ELF-1 (cell line): ENCODE measurements at regions not wholly inside any gene's neighbourhood (a gene's known extent, or its start where the extent isn't known, plus 50 kb on each side); places are given as distances from the start of the nearest gene placed in this dataset.

Experiments
- DNase-seq: peaks from one replicate; pipeline ENCODE4 v3.0.0-alpha.2; 2016; ENCODE audit warnings: low read depth, low spot score

DNA sequence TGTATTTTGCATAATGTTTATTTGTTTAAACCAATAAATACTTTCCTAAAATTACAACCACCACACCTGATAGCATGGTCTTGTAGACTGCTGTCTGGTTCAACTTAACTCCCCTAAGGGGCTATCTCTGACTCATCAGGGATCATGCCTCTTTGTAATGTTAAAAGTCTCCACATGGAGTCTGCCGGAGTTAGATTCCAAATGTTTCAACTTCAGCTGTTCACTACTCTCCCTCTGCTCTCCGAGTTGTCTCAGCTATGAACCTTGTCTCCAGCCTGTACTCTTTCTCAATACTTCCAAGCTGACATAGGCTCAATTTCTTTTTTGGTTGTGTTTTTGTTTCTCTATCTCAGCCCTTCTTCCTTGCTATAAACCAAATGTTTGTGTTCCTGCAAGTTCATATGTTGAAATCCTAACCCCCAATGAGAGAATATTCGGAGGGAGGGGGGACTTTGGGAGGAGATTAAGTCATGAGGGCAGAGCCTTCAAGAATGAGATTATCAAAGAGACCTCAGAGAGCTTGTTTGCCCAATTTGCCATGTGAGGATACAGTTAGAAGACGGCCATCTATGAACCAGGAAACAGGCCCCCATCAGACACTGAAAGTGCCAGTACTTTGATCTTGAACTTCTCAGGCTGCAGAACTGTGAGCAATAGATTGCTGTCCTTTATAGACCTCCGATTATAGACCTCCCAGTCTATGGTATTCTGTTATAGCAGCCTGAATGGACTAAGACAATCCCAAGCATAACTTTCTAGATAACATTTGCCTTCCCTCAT, 858.2 kb downstream of the VRK1 start:
- DNase-seq = peak; percentile 52

DNA sequence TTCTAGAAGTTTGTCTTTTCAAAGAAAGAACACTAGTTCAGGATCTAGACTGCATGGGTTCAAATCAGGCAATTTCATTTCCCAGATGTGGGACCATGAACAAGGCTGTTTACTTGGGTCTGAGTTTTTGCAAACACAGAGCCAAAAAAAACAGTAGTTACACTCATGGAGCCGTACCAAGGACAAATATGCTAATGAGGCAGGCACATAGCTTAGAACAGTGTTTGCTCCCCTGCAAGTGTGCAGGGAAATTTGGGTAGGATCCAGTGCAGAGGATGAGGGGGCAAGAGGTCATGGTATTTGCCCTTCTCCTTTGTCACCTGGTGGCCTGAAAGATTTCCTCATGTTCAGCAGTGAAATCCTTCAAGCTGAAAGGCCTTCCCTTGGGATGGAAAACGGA, 860.4 kb downstream of the VRK1 start:
- no peak for DNase-seq

DNA sequence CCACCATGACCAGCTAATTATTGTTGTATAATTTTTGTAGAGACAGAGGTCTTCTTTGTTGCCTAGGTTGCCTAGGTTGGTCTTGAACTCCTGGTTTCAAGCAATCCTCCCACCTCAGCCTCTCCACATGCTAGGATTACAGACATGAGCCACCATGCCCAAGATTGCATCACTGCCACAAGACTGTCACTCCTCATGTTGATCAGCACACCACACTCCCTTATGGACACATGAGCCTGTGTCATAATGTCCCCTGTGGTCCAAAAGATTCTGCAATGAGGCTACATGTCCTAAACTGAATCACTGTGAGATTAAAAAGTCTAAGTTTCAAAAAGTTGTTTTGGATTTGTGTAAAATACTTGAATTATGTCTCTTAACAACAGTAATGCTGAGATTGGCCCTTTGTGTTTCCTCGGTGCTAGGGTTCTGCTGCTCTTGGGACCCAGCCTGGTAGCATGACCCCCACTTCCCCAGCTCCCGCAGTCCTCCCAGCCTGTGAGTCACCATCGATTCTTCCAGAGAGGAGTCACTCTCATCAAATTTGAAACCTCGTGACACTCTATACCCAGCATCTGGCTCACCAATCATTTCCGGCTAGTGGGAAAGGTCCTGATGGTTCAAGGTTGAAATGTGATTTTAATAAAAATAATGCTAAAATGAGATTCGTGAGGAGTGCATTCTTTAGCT, 890.9 kb downstream of the VRK1 start:
- no peak for DNase-seq

DNA sequence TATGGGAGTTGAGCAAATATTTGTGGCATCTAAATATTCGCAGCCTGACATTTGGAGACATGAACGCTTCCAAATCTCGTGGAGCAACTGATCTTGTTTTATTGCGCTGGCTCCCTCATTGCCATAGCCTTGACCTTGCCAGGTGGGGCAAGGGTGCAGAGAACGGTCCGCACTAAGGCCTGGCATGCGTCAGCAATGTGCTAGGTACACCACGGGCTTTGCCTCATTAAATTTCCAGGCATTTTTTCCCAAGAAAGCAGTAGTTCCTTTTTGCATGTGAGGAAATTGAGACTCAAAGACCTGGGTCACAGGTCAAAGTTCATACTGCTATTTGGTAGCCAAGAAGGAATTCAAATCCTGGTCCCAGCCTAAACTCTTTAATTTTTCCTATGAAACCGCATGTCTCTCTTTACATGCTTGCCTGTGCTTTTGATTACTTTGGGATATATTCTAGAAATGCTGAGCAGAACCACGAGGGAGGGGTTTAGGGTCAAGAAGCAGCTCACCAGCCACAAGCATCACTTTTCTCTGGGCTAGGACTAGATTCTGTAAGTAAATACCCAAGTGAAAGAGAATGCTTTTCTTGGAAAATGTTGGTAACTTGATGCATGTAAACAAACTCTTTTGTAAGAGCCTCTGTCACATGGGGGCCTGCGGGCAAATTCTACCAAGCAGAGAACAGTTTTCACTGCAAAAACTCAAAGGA, 891.6 kb downstream of the VRK1 start:
- DNase-seq = peak; percentile 22

DNA sequence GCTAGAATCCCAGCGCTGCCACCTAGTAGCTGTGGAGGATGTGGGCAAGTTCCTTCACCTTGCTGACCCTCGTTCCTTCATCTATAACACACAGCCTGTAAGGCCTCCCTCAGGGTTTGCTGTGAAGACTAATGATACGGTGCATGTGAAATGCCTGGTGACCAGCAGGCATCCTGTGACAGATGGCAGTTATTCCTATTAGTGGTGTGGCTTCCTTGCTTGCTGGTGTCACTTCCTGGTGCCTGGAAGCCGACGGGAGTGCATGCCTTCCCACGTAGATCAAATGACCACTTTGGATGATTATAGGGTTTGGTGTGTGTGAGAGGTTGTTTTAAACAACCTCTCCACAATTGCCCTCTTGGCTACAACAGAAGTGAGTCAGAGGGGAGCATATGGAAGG, 894.9 kb downstream of the VRK1 start:
- DNase-seq = peak; percentile 13

DNA sequence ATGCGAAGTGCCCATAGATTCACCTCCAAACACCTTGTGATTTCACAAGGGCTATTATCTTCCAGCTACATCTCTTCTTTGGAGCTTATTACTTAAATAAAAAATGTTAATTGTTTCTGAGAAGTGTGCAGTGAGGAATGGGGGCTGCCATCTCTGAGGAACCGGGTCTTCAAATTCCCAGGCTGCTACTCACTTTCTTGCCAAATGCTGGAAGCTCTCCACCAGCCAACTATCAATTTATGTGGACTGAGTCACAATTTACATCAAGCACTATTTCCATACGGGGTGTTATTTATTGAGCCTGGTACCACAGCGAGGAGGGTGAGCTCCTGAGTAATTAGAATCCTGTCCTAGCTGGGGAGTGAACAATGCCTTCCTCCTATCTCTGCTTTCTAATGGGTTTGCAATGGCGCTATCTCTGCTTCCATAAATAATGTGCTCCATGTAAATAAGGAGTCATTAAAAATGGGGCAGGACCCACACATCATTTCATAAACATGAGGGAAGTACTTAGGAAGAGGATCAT, 898.3 kb downstream of the VRK1 start:
- DNase-seq = no peak

DNA sequence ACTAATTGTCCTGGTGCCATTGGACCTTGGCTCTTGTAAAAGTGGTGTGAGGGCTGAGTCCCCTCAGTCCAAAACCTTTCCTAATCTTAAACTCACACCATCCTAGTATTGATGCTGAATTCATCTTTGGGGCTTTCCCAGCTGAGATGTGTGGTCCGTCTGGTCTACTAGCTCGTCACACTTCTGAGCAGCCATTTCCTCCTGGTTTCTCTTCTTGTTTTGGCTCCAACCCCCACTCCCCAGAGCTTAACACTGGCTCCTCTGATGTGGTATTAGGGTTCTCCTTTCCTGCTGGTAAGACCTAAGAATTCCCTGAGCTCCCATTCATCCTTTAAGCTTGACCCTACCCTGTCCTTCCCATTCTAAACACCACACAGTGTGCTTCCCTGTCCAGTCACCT, 900.6 kb downstream of the VRK1 start:
- DNase-seq = no peak

DNA sequence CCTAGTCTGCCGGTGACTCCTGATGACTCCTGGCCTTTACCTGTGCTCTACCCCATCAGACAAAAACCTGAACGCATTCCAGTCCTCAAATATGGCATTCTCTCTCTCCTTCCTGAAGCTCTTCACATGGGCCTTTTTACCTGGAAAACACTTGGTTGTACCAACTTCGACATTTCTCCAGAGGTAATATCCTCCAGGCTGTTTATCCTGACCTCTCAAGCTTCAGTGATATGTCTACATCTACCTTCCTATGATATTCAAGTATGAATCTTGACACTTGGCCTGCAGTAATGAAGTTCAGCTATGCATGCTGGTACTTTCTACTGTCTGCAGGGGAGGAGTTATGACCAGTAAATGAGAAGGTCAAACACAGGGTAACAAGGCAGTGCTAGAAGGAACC, 901.8 kb downstream of the VRK1 start:
- DNase-seq = no peak

DNA sequence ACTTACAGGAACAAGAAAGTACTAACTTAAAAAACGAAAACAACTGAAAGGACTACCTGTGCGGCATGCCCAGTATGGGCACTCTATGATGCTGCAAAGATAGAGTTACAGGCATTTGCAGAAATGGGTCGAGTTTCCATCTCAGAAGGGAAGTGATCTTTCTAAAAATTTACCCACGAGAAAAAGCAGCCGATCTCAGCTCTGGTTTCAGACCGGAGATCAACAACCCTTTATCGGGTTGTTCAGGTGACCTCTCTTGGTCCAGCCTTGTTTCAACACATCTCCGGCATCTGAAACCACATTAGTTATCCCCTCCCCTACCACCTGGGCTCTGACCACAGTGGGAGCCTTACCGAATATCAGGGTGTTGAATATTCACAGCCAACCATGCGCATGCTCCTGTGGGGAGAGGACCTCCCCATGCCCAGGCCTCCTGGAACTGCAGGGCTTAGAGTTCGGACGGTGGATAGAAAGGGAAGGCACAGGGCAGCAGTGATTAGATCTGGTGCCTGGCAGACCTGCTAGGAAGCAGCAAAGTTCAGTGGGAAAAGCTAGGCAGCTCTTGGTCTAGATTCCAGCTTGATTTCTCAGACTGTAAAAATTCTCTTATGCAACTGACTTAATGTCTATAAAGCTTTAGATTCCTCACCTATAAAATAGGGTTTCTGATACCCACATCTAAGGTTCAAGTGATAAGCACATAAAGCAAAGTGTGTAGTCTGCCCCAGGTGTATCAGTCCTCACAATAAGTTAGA, 906.0 kb downstream of the VRK1 start:
- no peak for DNase-seq

DNA sequence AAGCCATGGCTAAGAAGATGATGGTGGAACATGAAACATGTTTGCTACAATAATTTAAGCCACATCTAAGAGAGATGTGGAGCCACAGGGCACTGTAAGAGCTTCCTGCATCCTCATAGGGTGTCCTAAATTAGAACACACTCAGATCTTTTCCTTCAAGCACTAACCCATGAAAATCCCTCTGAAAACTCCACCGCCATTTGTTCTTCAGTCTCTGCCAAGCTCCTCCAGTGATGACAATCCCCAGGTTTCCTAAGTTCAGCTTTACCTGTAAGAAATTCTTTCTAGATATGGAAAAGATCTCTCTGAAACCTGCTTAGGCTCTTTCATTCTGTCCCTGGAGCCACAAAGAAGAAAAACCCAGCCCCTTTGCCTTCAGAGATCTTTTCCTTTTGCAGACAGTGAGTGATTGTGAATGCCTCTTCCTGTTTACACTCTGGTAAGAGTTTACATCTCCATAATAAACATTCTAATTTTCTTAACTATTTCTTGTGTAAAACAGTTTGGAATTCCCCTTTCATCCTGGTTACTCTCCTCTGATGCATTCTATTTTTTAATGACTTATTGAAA, 907.2 kb downstream of the VRK1 start:
- no peak for DNase-seq

DNA sequence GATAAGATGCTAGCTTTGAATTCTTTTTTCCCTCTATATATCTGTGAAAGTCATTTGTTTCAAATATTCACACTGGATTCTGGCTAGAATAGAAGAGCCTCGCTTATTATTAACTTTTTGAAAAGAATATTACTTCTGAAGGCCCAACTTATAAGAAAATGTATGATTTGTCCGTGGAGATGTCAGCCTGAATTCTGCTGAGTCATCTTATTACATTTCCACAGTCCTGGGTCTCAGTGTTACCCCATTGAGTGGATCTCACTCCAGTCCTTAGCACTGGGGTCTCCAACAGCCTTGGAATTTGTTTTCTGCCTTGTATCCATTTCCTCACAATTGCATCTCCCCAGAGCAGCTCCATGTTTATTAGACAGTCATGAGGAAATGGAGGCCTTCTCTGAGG, 907.9 kb downstream of the VRK1 start:
- DNase-seq = no peak

DNA sequence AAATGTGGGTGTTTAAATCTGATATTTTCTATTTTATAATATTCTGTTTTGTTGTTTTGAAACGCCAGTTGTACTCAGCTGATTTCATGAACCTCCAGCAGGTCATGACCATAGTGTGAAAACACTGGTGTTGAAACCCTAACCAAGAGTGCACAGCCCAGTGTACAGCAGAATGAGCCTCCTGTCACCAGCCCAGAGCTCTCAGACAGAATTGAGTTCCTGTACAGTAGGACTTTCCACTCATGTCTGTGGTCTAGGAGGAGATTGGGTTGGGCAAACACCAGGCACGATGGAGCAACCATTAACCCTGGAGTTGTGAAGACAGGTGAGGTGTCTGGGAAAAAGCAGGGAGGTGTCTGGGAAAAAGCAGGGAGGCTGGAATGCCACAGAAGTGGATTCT, 908.8 kb downstream of the VRK1 start:
- no peak for DNase-seq

DNA sequence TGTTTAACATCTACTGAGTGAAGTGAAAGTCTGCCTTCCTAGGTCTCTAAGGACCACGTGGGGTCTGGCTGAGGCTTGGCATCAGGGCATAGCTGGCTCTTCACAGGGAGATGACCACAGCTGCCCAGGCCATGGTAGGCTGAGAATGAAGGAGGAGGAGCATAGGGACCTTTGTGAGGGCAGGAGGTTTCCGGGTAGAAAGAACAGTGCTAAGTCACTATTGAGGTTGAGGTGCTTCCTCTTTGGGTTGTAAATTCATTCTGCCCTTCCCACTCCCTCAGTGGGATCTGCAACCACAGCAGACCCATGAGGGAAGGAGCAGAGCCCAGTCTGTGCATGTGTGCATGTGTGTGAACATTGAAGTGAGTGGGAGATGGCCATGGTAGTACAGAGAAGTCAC, 909.6 kb downstream of the VRK1 start:
- DNase-seq = no peak

DNA sequence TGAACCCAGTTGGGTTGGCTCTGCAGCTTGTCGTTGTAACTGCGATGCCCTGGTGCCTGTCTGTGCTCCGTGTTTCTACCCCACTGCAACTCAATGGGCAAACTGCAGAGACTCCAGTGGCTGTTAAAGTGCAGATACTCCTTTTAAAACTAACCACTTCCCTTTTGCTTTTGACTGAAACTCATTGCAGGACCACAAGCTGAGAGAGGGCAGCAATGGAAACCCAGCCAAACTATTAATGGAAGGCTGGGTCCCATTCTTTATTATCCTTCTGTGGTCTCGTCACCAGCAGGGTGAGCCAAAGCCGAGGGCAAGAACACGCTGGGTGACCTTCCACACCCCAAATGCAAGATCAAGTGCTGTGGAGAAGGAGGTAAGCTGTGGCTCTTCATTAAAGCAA, 910.4 kb downstream of the VRK1 start:
- DNase-seq = no peak

DNA sequence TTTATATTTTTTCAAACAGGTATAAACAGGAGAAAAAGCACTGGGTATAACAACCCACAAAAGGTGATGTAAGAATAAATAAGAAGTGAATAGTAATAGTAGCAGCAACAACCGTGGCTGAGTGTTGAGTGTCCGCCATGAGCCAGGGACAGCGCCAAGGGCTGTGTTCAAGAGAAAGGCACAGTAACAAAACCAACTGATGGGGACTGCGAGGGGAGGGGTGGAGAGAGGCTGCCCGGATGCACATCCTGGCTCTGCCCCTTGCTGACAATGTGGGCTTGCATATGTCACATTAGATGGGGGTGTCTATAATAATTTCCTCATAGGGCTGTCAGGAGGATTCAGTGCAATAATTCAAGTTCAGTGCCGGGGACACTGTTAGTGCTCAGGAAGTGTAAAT, 912.4 kb downstream of the VRK1 start:
- DNase-seq = no peak

DNA sequence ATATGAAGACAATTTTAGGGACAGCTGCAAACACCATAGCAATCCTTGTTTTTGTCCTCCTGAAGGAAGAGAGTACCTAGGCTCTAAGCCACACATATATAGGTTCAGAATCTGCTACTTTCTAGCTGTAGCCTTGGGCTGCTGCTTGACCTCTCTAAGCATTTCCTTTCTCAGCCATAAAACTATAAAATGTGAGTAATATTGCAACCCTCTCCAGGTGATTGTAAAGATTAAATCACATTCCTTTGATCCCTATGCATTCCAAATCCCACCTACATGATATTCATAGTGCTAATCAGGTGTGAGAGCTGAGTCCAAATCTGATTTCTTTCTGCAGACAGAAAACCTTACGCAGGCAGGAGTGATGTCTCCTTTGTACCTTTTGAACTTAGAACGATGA, 913.5 kb downstream of the VRK1 start:
- no peak for DNase-seq

DNA sequence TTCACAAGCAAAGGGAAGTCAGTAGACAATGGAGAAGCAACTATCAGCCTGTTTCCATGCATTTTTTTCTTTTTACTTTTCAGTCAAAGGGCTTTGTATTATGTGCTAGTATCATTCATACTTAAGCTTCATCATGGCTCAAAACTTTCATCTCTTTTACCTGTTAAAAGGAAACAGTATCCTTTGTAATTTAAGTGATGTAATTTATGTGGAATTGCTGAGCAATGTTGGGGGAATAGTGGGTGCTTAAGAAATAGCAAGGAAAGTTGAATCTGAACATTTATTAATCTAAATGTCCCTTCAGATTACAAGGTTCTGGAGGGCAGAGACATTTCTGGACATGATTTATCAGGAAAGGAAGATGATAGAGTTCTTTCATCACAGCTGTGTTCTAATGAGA, 915.3 kb downstream of the VRK1 start:
- DNase-seq = no peak

DNA sequence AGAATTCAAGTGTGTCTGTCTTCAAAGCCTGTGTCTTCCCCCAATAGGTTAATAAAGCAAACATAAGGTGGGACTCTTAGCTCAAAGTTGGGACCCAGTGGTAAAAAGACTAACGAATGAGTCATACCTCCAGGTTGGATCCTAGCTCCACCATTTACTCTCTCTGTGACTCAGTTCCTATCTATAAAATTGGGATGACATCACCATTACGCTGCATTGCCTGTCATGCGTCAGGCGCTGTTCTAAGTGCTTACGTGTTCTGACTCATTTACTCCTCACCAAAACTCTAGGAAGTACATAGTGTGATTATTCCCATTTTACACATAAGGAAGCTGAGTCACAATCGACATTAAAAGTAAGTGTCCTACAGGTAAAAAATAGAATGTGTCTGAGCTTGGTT, 915.8 kb downstream of the VRK1 start:
- DNase-seq = no peak

DNA sequence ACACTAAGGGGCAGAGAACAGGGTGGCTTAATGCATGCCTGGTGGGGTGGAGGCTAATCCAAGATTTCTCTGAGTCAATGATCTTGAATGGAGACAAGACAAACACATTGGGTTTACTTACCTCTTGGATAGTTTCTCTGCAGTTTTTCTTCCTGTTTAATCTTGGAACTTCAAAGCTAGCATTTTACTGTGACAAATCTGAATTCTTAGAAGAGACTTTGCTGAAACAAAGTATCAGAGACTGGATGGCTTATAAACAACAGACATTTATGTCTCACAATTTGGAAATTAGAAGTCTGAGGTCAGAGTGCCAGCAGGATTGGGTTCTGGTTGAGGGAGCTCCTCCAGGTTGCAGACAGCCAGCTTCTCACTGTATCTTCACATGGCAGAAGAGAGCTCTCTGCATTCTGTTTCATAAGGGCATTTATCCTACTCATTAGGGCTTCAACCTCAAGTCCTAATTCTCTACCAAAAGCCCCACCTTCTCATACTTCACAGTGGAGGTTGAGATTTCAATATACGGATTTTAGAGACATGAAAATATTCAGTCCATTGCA, 921.8 kb downstream of the VRK1 start:
- DNase-seq = no peak

DNA sequence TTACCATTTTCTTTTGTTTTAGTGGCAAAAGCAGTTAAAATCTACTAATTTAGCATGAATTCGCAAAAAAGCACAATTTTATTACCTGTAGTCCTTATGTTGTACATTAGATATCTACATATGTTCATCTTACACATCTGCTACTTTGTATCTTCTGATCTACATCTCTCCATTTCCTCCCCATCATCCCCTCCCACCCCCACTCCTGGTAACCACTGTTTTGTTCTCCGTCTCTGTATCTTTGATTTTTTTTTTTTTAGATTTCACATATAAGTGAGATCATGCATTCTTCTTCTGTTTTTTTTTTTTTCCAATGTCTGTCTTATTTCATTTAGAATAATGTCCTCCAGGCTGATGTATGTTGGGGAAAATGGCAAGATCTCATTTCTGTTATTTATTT, 922.7 kb downstream of the VRK1 start:
- DNase-seq = no peak

DNA sequence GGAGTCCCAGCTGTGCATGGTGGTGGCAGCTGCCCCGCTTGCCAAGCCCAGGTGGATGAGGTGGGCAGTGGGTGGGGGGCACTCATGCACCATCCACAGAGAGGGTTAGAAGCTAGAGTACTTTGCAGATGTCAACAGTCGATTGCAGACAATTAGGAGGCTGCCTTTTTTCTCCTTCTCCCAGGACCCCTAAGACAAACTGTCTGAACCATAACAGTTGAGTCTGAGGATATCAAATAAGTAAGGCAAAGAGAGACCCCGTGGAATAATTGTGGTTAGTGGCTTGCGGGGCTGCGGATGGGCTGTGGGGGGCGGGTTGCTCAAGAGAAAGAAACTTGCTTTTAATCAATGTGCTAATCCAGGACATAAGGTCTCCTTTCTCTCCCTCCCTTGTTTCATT, 926.2 kb downstream of the VRK1 start:
- DNase-seq = no peak
